Fibroblast of gingiva (primary cell): ENCODE measurements at regions not wholly inside any gene's neighbourhood (a gene's known extent, or its start where the extent isn't known, plus 50 kb on each side); places are given as distances from the start of the nearest gene placed in this dataset.
"Not testable (repeated sequence)": the region's sequence is repeated elsewhere in the genome, so short reads cannot be mapped to it uniquely, and the experiment has no call there.

Experiments
- DNase-seq: peaks from one replicate; pipeline ENCODE4 v3.0.0-alpha.2; 2011; ENCODE audit warnings: low read depth

- DNase-seq: no peak
Measured at GRCh38 chr5:1652873-1653697, 129.3 kb upstream of the LPCAT1 start.

GRCh38 chr5:1651971-1652872 lies 128.5 kb upstream of the LPCAT1 start:
- DNase-seq: no peak

- no peak for DNase-seq
Measured at GRCh38 chr5:1651250-1651649, 127.5 kb upstream of the LPCAT1 start.

GRCh38 chr5:1649554-1649953 lies 125.8 kb upstream of the LPCAT1 start:
- DNase-seq: no peak

- peak; percentile 91 for DNase-seq
Measured at GRCh38 chr5:1648806-1649205, 125.0 kb upstream of the LPCAT1 start.

- no peak for DNase-seq
Measured at GRCh38 chr5:1647580-1647979, 123.8 kb upstream of the LPCAT1 start.

GRCh38 chr5:1644810-1645571 lies 121.2 kb upstream of the LPCAT1 start:
- peak; percentile 82 for DNase-seq

- not testable (repeated sequence) for DNase-seq
Measured at GRCh38 chr5:1644393-1644809, 120.6 kb upstream of the LPCAT1 start.

GRCh38 chr5:1643651-1644392 lies 120.1 kb upstream of the LPCAT1 start:
- DNase-seq: no peak

GRCh38 chr5:1642621-1643061 lies 118.9 kb upstream of the LPCAT1 start:
- no peak for DNase-seq

GRCh38 chr5:1642221-1642620 lies 118.5 kb upstream of the LPCAT1 start:
- no peak for DNase-seq

- DNase-seq: peak; percentile 89
Measured at GRCh38 chr5:1641560-1642166, 117.9 kb upstream of the LPCAT1 start.

GRCh38 chr5:1641041-1641440 lies 117.3 kb upstream of the LPCAT1 start:
- no peak for DNase-seq

- DNase-seq: no peak
Measured at GRCh38 chr5:1640421-1640881, 116.7 kb upstream of the LPCAT1 start.

- no peak for DNase-seq
Measured at GRCh38 chr5:1639757-1640156, 116.0 kb upstream of the LPCAT1 start.

GRCh38 chr5:1638658-1639400 lies 115.1 kb upstream of the LPCAT1 start:
- no peak for DNase-seq

- no peak for DNase-seq
Measured at GRCh38 chr5:1637639-1638481, 114.1 kb upstream of the LPCAT1 start.

- no peak for DNase-seq
Measured at GRCh38 chr5:1636981-1637638, 113.3 kb upstream of the LPCAT1 start.
